Dedifferentiated amniotic fluid mesenchymal stem cell (primary cell): ENCODE measurements at regions not wholly inside any gene's neighbourhood (a gene's known extent, or its start where the extent isn't known, plus 50 kb on each side); places are given as distances from the start of the nearest gene placed in this dataset.
A peak's percentile ranks its signal among the peaks of the same experiment; 100 is the strongest.
"Not testable (repeated sequence)": the region's sequence is repeated elsewhere in the genome, so short reads cannot be mapped to it uniquely, and the experiment has no call there.

Experiments used
- DNase-seq: peaks from one replicate; pipeline ENCODE4 v3.0.0-alpha.2; 2016; ENCODE audit errors: extremely low spot score

- no peak for DNase-seq
Observed at GRCh38 chr21:38614558-38614957, 116.3 kb upstream of the ERG start.

- DNase-seq = no peak
Observed at GRCh38 chr21:38619480-38619879, 121.2 kb upstream of the ERG start.

- DNase-seq = no peak
Observed at GRCh38 chr21:38619992-38620479, 121.8 kb upstream of the ERG start.

GRCh38 chr21:38621132-38621531 lies 122.9 kb upstream of the ERG start:
- no peak for DNase-seq

GRCh38 chr21:38622081-38622826 lies 124.0 kb upstream of the ERG start:
- DNase-seq = no peak

GRCh38 chr21:38622827-38623209 lies 124.5 kb upstream of the ERG start:
- DNase-seq = no peak

GRCh38 chr21:38623552-38623951 lies 125.3 kb upstream of the ERG start:
- no peak for DNase-seq

GRCh38 chr21:38625000-38625399 lies 126.7 kb upstream of the ERG start:
- no peak for DNase-seq

- DNase-seq = no peak
Observed at GRCh38 chr21:38626306-38626705, 128.0 kb upstream of the ERG start.

GRCh38 chr21:38628349-38628748 lies 130.1 kb upstream of the ERG start:
- no peak for DNase-seq

- DNase-seq = no peak
Observed at GRCh38 chr21:38631206-38631605, 132.9 kb upstream of the ERG start.

- DNase-seq = no peak
Observed at GRCh38 chr21:38631676-38632075, 133.4 kb upstream of the ERG start.

GRCh38 chr21:38637161-38637560 lies 138.9 kb upstream of the ERG start:
- DNase-seq = no peak

GRCh38 chr21:38639571-38640354 lies 141.5 kb upstream of the ERG start:
- DNase-seq = no peak

- not testable (repeated sequence) for DNase-seq
Observed at GRCh38 chr21:38640355-38640742, 142.1 kb upstream of the ERG start.

GRCh38 chr21:38643404-38644023 lies 145.2 kb upstream of the ERG start:
- no peak for DNase-seq

GRCh38 chr21:38645282-38645681 lies 147.0 kb upstream of the ERG start:
- peak; percentile 36 for DNase-seq

GRCh38 chr21:38646213-38646837 lies 148.0 kb upstream of the ERG start:
- peak; percentile 49 for DNase-seq

GRCh38 chr21:38649120-38649519 lies 150.8 kb upstream of the ERG start:
- DNase-seq = no peak

- no peak for DNase-seq
Observed at GRCh38 chr21:38651570-38651969, 153.3 kb upstream of the ERG start.

GRCh38 chr21:38652396-38652795 lies 153.3 kb upstream of the ETS2 start:
- no peak for DNase-seq

GRCh38 chr21:38654580-38654979 lies 151.1 kb upstream of the ETS2 start:
- no peak for DNase-seq
